Esophagus squamous epithelium (tissue), 4 donors: ENCODE measurements at regions not wholly inside any gene's neighbourhood (a gene's known extent, or its start where the extent isn't known, plus 50 kb on each side); places are given as distances from the start of the nearest gene placed in this dataset.

Experiments
- CTCF ChIP-seq, 6 experiments: fragments of 450-650 bp in 4 of 6; fragments of 200-600 bp in 2 of 6; sonication (generic) in 2 of 6; IDR thresholded peaks; one replicate each; pipeline ENCODE4 v1.5.1; 2016 to 2019; ENCODE audit warnings: antibody characterized with exemption in 6 of 6, mild to moderate bottlenecking in 4 of 6, moderate library complexity in 4 of 6
- POLR2A ChIP-seq, 4 donors: fragments of 450-650 bp; IDR thresholded peaks; one replicate each; pipeline ENCODE4 v1.6.1; 2017; ENCODE audit warnings: antibody characterized with exemption in 4 of 4, mild to moderate bottlenecking in 4 of 4, moderate library complexity in 3 of 4

DNA sequence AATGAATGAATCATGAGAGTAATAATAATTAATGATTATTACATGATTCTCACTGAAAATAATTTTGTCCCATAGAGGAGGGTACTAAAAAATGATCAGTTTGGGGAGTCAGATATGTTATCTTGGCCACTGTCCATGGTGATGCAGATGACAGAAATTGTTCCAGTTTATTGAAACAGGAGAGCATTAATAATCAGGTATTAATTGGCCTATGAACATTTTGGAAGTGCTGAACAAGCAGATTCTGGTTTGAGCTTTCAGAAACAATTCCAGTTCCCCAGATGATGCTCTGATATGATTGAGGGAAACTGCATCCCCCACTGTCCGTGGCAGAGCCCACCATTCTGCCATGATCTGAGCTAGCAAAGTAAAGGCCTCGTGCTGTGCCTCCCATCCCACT lies 345.2 kb downstream of the ZSWIM6 start:
- TF ChIP-seq CTCF (IDR thresholded peaks at IDR 0.05) = no peak
- no peak for TF ChIP-seq POLR2A (IDR thresholded peaks at IDR 0.05)
